CD4-positive, alpha-beta T cell (primary cell): ENCODE measurements at regions not wholly inside any gene's neighbourhood (a gene's known extent, or its start where the extent isn't known, plus 50 kb on each side); places are given as distances from the start of the nearest gene placed in this dataset.

ENCODE experiments used
- ATAC-seq: fragments of 200-7000 bp; cut with Tn5 transposase; one replicate; pipeline ENCODE4 v1.10.0; 2022; ENCODE audit warnings: mild to moderate bottlenecking; ENCODE audit not compliant: poor library complexity
- CTCF ChIA-PET: fragments of 350-600 bp; sonication (Branson Sonifier 250); formaldehyde crosslinking; loops from one replicate; lab custom pipeline; 2021; ENCODE audit warnings: antibody characterized with exemption, inconsistent platforms; lab: Charles Lee
- POLR2A ChIA-PET: fragments of 350-600 bp; sonication (Branson Sonifier 250); formaldehyde crosslinking; loops from one replicate; lab custom pipeline; 2021; ENCODE audit warnings: antibody characterized with exemption, inconsistent platforms; lab: Charles Lee
- DNase-seq, 14 experiments: peaks; one replicate each; pipeline ENCODE4 v3.0.0-alpha.2; 2013 to 2020; ENCODE audit warnings: mixed read lengths in 2 of 14
- H3K27ac ChIP-seq, 2 donors: one replicate each; pipeline versions ENCODE4 v1.5.1 to v1.7.0; 2013; ENCODE audit warnings: low read length in 2 of 2, low read depth in 1 of 2, mild to moderate bottlenecking in 1 of 2
- H3K27me3 ChIP-seq, 2 experiments: 1 replicate in 1 of 2; 2 replicates in 1 of 2; pipeline versions ENCODE4 v1.6.1 to v1.7.0; 2013; ENCODE audit warnings: low read length in 2 of 2, control low read depth in 1 of 2, mild to moderate bottlenecking in 1 of 2, moderate library complexity in 1 of 2; ENCODE audit not compliant: insufficient read depth in 2 of 2, control insufficient read depth in 1 of 2
- H3K36me3 ChIP-seq: one replicate; pipeline ENCODE4 v1.6.1; 2013; ENCODE audit warnings: low read length, control low read depth; ENCODE audit not compliant: insufficient read depth
- H3K4me1 ChIP-seq: one replicate; pipeline ENCODE4 v1.6.1; 2013; ENCODE audit warnings: low read length, control low read depth; ENCODE audit not compliant: insufficient read depth
- H3K4me3 ChIP-seq: one replicate; pipeline ENCODE4 v1.5.1; 2013; ENCODE audit warnings: mild to moderate bottlenecking, low read length, moderate library complexity
- H3K9me3 ChIP-seq, 2 experiments: 1 replicate in 1 of 2; 2 replicates in 1 of 2; pipeline versions ENCODE4 v1.6.1 to v1.7.0; 2013; ENCODE audit warnings: low read length in 2 of 2, mild to moderate bottlenecking in 2 of 2, control low read depth in 1 of 2, moderate library complexity in 1 of 2; ENCODE audit not compliant: control insufficient read depth in 1 of 2, insufficient read depth in 1 of 2
- H3K27ac Mint-ChIP-seq: one replicate; pipeline ENCODE4 v1.8.0; 2020; ENCODE audit warnings: mixed read lengths
- H3K27me3 Mint-ChIP-seq: one replicate; pipeline ENCODE4 v1.8.0; 2021; ENCODE audit warnings: mixed read lengths
- H3K36me3 Mint-ChIP-seq: one replicate; pipeline ENCODE4 v1.8.0; 2021; ENCODE audit warnings: low read depth, mixed read lengths
- H3K4me1 Mint-ChIP-seq: one replicate; pipeline ENCODE4 v1.8.0; 2021; ENCODE audit warnings: low read depth, mixed read lengths
- H3K4me3 Mint-ChIP-seq: one replicate; pipeline ENCODE4 v1.8.0; 2020; ENCODE audit warnings: mild to moderate bottlenecking, mixed read lengths
- H3K9me3 Mint-ChIP-seq: one replicate; pipeline ENCODE4 v1.8.0; 2020; ENCODE audit warnings: mixed read lengths
- CTCF ChIP-seq: fragments of 200-600 bp; IDR thresholded peaks from one replicate; pipeline ENCODE4 v1.8.0; 2022; ENCODE audit warnings: antibody characterized with exemption, mild to moderate bottlenecking
- intact Hi-C, 2 experiments: fragments of 100-400 bp; cut with DNase I in 1 of 2; cut with micrococcal nuclease in 1 of 2; formaldehyde crosslinking; loops; one replicate each; pipeline versions ENCODE4 v1.15.1 to v1.9.0; 2023 to 2025; cut with DNase I, micrococcal nuclease

GRCh38 chr4:52366191-52366590, 292.9 kb downstream of the USP46 start:
- ChIA-PET CTCF (no interaction called here), POLR2A (no interaction called here)
- Mint-ChIP-seq H3K36me3 (no peaks in the 10 kb centered on the region), H3K9me3 (no peaks in the 10 kb centered on the region), H3K4me3 (no peak overlapping the region), H3K4me1 (no peaks in the 10 kb centered on the region), H3K27ac (no peak overlapping the region), H3K27me3 (no peaks in the 10 kb centered on the region)
- Histone ChIP-seq H3K9me3 (no peaks in the 10 kb centered on the region), H3K27me3 (no peaks in the 10 kb centered on the region), H3K27ac (no peak overlapping the region), H3K4me1 (no peaks in the 10 kb centered on the region), H3K36me3 (no peaks in the 10 kb centered on the region), H3K4me3 (no peak overlapping the region)
- intact Hi-C loops = no loop called here
- TF ChIP-seq CTCF = no peak
- DNase-seq (no peak), ATAC-seq (no peak)

GRCh38 chr4:52366621-52367020, 292.5 kb downstream of the USP46 start:
- H3K4me1 ChIP-seq = no peaks in the 10 kb centered on the region
- Mint-ChIP-seq H3K27ac (no peak overlapping the region), H3K4me1 (no peaks in the 10 kb centered on the region), H3K27me3 (no peaks in the 10 kb centered on the region), H3K9me3 (no peaks in the 10 kb centered on the region), H3K36me3 (no peaks in the 10 kb centered on the region), H3K4me3 (no peak overlapping the region)
- no peak for TF ChIP-seq CTCF
- ChIA-PET POLR2A (no interaction called here), CTCF (no interaction called here)
- no peak overlapping the region for H3K4me3 ChIP-seq
- no peaks in the 10 kb centered on the region for H3K9me3 ChIP-seq
- no peak for DNase-seq
- intact Hi-C loops = no loop called here
- no peak overlapping the region for H3K27ac ChIP-seq
- no peaks in the 10 kb centered on the region for H3K36me3 ChIP-seq
- ATAC-seq = no peak
- H3K27me3 ChIP-seq = no peaks in the 10 kb centered on the region

GRCh38 chr4:52367282-52367830, 291.7 kb downstream of the USP46 start:
- intact Hi-C loops = no loop called here
- H3K27me3 Mint-ChIP-seq = no peaks in the 10 kb centered on the region
- Histone ChIP-seq H3K27ac (no peak overlapping the region), H3K4me1 (no peaks in the 10 kb centered on the region), H3K9me3 (no peaks in the 10 kb centered on the region), H3K27me3 (no peaks in the 10 kb centered on the region), H3K36me3 (no peaks in the 10 kb centered on the region), H3K4me3 (no peak overlapping the region)
- ATAC-seq = no peak
- TF ChIP-seq CTCF = no peak
- H3K27ac Mint-ChIP-seq = no peak overlapping the region
- H3K9me3 Mint-ChIP-seq = no peaks in the 10 kb centered on the region
- no peaks in the 10 kb centered on the region for H3K36me3 Mint-ChIP-seq
- H3K4me1 Mint-ChIP-seq = no peaks in the 10 kb centered on the region
- ChIA-PET POLR2A (no interaction called here), CTCF (no interaction called here)
- no peak overlapping the region for H3K4me3 Mint-ChIP-seq
- no peak for DNase-seq
